ENCODE measurements at regions not wholly inside any gene's neighbourhood (a gene's known extent, or its start where the extent isn't known, plus 50 kb on each side); places are given as distances from the start of the nearest gene placed in this dataset.

DNA sequence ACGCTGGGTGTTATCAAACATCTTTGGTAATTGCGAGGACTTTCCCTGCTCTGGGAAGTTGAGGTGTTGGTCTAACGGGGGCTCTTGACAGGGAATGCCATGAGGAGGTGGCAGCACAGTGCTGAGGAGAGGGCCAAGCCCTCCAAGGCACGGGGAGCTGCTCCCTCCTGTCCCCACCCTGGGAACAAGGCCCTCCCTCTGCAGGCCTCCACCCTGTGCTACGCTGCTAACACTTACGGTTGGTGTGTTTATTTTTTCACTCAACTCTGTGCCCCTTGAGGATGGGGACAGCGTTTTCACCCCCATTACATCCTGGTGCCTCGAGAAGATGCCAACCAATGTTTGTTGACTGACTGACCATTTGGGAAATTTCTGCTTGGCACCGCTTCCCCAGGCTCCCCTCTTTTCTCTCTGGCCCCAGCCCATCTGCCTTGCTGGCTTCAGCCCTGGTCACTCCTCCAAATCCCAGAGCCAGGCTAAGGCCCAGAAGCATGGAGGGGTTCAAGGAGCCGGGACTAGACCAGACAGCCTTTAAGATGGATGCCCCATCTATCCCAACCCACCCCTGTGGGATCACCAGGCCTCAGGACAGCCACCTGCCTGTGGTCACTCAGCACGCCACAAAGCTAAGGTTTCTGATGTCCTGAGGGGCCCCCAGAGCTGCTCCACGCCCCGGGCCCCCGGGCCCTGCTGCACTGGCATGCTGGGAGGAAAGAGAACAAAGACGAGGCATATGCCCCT lies 125.7 kb downstream of the BARX1 start:
- DNase-seq (ENCODE audit: low read depth), result no peak

- DNase-seq (ENCODE audit: low read depth), result no peak
Observed at GRCh38 chr9:93828331-93829097, 126.6 kb downstream of the BARX1 start.

GRCh38 chr9:93827545-93828330 lies 127.4 kb downstream of the BARX1 start:
- DNase-seq (ENCODE audit: low read depth), result peak; percentile 27

DNA sequence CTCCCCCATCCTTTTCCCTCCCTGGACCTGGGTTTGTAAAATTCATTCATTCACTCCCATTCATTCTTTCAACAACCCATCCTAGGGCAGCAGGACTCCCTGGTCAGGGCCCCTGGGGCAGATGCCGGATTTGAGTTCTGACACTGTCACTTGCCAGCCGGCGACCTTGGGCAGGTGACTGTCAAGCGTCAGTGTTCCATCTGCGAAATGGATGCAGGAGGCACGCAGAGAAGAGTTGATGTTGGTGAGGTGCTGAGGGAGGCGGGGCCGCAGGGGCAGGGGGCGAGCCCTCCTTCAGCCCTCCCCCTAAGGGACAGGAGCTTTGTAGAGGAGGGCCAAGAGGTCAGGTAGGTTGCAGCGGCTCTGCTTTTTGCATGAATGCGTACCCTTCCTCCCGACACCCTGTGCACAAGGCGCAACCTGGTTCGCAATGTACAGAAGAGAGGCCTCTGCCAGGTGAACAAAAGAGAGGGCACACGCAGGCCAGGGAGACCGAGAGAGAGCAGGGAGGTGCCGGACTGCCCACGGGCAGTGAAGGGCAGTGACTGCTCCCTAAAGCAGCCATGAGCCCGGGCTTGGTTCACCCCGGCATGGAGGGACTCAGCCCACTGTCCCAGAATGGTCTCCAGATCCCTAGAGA lies 128.1 kb downstream of the BARX1 start:
- DNase-seq (ENCODE audit: low read depth), result no peak

- DNase-seq (ENCODE audit: low read depth), result no peak
Observed at GRCh38 chr9:93826209-93826608, 128.9 kb downstream of the BARX1 start.

DNA sequence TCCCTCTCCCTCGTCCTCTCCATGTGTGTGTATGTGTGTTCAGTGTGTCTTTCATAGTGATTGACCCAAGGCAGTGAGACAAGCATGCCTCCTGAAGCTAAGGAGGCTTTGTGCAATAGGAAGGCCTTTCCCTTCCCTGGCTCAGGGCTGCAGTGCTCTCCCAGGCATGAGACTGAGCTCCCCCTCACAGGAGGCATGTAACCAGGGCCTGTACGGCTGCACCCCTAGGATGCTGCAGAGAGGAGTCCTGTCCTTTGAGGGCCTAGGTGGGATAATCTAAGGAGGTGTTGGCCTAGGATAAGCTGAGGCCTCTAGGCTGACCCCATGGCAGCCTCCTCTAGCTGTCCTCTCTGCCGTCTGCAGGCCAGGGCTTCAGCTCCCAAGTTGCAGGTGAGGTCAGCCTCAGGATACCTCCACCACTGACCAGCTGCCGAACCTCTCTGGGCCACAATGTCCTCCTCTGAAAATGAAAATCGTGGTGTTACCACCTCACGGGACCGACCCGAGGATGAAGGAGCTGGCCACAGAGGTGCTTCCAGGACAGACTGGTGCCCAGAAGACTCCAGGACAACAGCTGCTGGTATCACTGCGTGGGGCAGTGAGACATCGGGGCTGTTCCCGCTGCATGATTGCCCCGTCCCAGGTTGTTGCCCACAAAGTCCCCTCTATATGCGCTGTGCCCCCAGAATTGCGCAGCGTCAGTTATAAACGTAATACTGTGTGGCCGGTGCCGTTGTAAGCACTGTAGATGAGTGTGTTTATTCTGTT lies 129.6 kb downstream of the BARX1 start:
- no peak for DNase-seq (ENCODE audit: low read depth)

GRCh38 chr9:93824386-93825294 lies 130.5 kb downstream of the BARX1 start:
- DNase-seq (ENCODE audit: low read depth), result no peak

DNA sequence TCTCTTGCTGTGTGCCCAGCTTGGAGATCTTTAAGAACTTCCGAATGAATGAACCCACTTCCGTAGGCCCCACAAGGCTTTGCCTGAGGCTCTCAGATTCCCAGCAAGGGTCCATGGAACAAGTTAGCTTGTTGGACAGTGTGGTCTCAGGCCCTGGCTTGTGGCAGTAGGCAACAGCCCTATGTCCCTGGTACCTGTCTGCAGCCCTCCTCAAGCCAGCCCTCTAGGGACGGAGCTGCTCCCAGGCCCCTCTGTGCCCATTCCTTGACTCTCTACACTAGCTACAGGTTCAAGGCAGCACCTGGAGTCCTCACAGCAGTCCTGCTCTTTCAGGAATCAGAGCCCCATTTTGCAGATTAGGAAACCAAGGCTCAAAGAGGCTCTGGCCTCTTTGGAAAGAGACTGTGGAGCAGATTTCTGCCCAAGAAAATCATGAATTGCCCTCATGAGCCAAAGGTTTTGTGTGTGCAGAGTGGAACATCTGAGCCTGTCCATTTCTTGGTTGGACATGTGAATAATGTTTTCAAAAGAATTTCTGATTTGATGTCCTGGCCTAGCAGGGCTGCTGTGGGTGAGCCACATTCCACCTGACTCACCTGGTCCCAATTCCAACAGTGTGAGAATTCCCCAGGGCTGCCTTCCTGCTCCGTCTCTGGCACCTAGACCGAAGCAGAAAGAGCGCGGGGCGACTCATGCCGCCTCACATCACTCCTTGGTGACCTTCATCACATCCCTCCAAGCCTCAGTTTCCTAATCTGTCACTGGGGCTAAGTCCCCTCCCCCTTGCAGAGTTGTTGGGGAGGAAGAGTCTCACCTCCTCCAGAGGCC lies 131.7 kb downstream of the BARX1 start:
- DNase-seq (ENCODE audit: low read depth), result no peak

DNA sequence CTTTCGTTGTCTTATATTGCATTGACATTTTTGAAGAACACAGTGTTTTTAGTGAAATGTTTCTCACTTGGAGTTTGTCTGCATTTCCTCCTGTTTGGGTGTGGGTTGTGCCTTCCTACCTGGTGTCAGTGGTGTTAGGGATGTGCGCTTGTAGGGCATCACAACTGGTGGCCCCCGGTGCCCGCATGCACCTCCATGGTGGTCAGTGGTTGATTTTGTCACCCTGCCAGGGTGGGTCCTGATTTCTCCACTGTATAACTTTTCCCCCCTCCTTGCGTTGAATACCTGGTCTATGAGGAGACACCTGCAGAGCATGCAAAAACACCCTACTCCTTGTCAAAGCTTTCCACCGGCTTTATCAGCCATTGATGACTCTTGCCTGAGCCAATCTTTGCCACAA lies 132.9 kb downstream of the BARX1 start:
- no peak for DNase-seq (ENCODE audit: low read depth)

DNA sequence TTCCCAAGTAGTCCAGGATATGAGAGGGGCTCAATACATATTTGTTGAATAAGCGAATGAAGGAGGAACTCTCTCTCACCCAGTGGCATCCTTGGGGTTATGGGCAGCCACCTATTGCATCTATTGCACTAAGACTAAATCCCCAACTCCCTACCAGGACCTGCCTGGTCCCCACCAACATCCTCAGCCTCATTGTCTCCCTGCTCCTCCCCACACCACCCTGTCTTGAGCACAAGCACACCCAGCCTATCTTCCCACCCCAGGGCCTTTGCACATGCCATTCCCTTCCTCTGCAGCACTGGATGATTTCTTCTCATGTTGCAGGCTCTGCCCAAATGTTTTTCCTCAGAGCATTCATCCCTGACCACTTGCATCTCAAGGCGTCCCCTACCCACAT lies 133.8 kb downstream of the BARX1 start:
- DNase-seq (ENCODE audit: low read depth), result no peak

GRCh38 chr9:93820667-93821306 lies 134.4 kb downstream of the BARX1 start:
- no peak for DNase-seq (ENCODE audit: low read depth)

DNA sequence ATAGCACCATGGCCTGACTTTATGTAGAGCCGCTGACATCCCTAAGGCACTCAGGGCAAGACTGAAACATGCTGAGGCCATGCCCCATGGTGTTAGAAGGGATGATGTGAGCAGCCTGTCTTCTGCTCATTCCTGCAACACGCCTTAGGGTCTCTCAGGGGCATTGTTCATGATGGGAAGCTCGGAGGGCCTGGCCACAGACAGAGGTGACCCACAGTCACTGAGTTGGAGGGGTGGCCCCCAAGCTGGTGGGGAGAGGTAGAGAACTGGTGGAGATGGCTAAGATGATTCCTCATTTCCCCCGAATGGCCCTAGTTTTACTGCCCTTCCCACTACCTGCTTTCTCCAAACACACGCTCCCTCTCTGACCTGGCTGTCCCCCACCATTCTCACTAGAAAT lies 135.2 kb downstream of the BARX1 start:
- DNase-seq (ENCODE audit: low read depth), result no peak

- DNase-seq (ENCODE audit: low read depth), result no peak
Observed at GRCh38 chr9:93818827-93819472, 136.2 kb downstream of the BARX1 start.

DNA sequence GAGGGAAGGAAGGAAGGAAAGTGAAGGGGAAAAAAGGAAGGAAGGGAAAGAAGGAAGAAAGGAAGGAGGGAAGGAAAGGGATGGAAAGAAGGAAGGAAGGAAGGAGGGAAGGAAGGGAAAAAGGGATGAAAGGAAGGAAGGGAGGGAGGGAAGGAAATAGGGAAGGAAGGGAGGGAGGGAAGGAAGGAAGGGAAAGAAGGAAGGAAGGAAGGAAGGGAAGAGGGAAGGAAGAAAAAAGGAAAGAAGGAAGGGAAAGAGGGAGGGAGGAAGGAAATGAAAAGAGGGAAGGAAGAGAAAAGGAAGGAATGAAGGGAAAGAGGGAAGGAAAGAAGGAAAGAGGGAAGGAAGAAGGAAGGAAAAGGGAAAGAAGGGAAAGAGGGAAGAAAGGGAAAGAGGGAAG lies 136.9 kb downstream of the BARX1 start:
- DNase-seq (ENCODE audit: low read depth), result no peak

DNA sequence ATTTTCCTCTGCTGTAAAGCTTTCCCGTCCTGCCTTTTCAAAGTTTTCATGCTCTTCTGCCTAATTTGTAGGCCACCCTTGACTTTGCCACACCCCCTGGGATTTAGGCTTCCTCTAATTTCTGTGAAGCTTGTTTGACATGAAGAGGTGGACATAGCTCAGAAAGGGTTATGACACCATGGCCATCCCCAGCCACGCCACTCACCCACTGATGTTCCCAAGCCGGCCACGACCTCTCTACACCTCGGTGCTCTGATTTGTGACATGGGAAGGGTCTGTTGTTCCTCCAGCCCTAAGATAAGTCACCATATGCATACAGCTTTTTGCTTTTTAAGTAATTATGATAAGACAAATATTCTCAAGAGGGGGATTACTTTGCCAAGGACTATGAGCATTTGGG lies 139.5 kb downstream of the BARX1 start:
- no peak for DNase-seq (ENCODE audit: low read depth)

- no peak for DNase-seq (ENCODE audit: low read depth)
Observed at GRCh38 chr9:93815135-93815534, 140.0 kb downstream of the BARX1 start.

GRCh38 chr9:93814077-93814956 lies 140.8 kb downstream of the BARX1 start:
- no peak for DNase-seq (ENCODE audit: low read depth)
